ENCODE measurements at regions not wholly inside any gene's neighbourhood (a gene's known extent, or its start where the extent isn't known, plus 50 kb on each side); places are given as distances from the start of the nearest gene placed in this dataset.

GRCh38 chr1:60636946-60637345 lies 445.4 kb upstream of the NFIA start:
- TF ChIP-seq CTCF (IDR thresholded peaks at IDR 0.05), result no peak

- no peak for TF ChIP-seq CTCF (IDR thresholded peaks at IDR 0.05)
Measured at GRCh38 chr1:60634106-60634505, 448.3 kb upstream of the NFIA start.

GRCh38 chr1:60622486-60622885 lies 459.9 kb upstream of the NFIA start:
- TF ChIP-seq CTCF (IDR thresholded peaks at IDR 0.05), result no peak

- TF ChIP-seq CTCF (IDR thresholded peaks at IDR 0.05), result no peak
Measured at GRCh38 chr1:60621368-60621851, 461.0 kb upstream of the NFIA start.

GRCh38 chr1:60620087-60620486 lies 462.3 kb upstream of the NFIA start:
- no peak for TF ChIP-seq CTCF (IDR thresholded peaks at IDR 0.05)

- TF ChIP-seq CTCF (IDR thresholded peaks at IDR 0.05), result no peak
Measured at GRCh38 chr1:60619581-60619980, 462.8 kb upstream of the NFIA start.

GRCh38 chr1:60615666-60616065 lies 466.7 kb upstream of the NFIA start:
- no peak for TF ChIP-seq CTCF (IDR thresholded peaks at IDR 0.05)

- TF ChIP-seq CTCF (IDR thresholded peaks at IDR 0.05), result no peak
Measured at GRCh38 chr1:60612790-60613189, 469.6 kb upstream of the NFIA start.
